HUES48 (cell line): ENCODE measurements at regions not wholly inside any gene's neighbourhood (a gene's known extent, or its start where the extent isn't known, plus 50 kb on each side); places are given as distances from the start of the nearest gene placed in this dataset.

Source experiments
- H3K27ac ChIP-seq: one replicate; pipeline ENCODE4 v1.7.0; 2013; ENCODE audit warnings: low read depth, low read length, inconsistent platforms
- H3K27me3 ChIP-seq: 2 replicates; pipeline ENCODE4 v1.6.1; 2013; ENCODE audit warnings: mild to moderate bottlenecking, low read length; ENCODE audit not compliant: control insufficient read depth, insufficient read depth
- H3K36me3 ChIP-seq: 2 replicates; pipeline ENCODE4 v1.6.1; 2013; ENCODE audit warnings: low read length; ENCODE audit not compliant: control insufficient read depth, insufficient read depth
- H3K4me1 ChIP-seq: 2 replicates; pipeline ENCODE4 v1.6.1; 2013; ENCODE audit warnings: mild to moderate bottlenecking, low read length; ENCODE audit not compliant: control insufficient read depth, insufficient read depth
- H3K4me3 ChIP-seq: 2 replicates; pipeline ENCODE4 v1.5.1; 2013; ENCODE audit warnings: mild to moderate bottlenecking, low read depth, low read length
- H3K9ac ChIP-seq: 2 replicates; pipeline ENCODE4 v1.6.1; 2013; ENCODE audit warnings: mild to moderate bottlenecking, low read depth, low read length, moderate library complexity
- H3K9me3 ChIP-seq: 2 replicates; pipeline ENCODE4 v1.6.1; 2013; ENCODE audit warnings: low read length; ENCODE audit not compliant: control insufficient read depth, insufficient read depth

GRCh38 chr13:21757763-21758162, 86.9 kb downstream of the FGF9 start:
- H3K9ac ChIP-seq, result no peak overlapping the region
- H3K4me3 ChIP-seq, result no peak overlapping the region
- no peaks in the 10 kb centered on the region for H3K36me3 ChIP-seq
- peaks cover 29% of the 10 kb centered on the region for H3K4me1 ChIP-seq
- no peaks in the 10 kb centered on the region for H3K27me3 ChIP-seq
- H3K27ac ChIP-seq, result no peak overlapping the region
- H3K9me3 ChIP-seq, result no peaks in the 10 kb centered on the region

DNA sequence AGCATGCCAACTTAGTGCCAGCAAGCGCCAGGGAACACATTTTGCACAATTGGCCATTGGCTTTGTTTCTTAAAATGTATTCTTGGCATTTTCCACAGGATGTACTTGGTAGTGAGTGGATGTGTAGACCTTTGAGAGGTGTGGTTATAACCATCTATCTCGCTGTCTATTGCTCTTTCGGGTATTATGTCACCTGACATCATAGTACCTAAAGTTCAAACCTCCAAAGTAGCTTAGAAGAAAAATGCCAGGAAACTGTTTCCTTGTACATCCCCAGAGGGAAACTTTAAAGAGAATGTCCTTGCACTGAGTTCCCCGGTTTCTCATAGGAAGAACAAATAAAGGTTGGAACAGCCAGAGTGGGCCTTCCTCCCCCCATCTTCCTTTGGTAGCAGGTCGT, 87.6 kb downstream of the FGF9 start:
- no peak overlapping the region for H3K4me3 ChIP-seq
- no peaks in the 10 kb centered on the region for H3K27me3 ChIP-seq
- H3K9me3 ChIP-seq, result no peaks in the 10 kb centered on the region
- peaks cover 29% of the 10 kb centered on the region for H3K4me1 ChIP-seq
- no peak overlapping the region for H3K27ac ChIP-seq
- H3K36me3 ChIP-seq, result no peaks in the 10 kb centered on the region
- H3K9ac ChIP-seq, result no peak overlapping the region

GRCh38 chr13:21759463-21759862, 88.6 kb downstream of the FGF9 start:
- Histone ChIP-seq H3K4me1 (peaks cover 29% of the 10 kb centered on the region), H3K4me3 (no peak overlapping the region), H3K27me3 (no peaks in the 10 kb centered on the region), H3K27ac (no peak overlapping the region), H3K9ac (no peak overlapping the region), H3K9me3 (no peaks in the 10 kb centered on the region), H3K36me3 (no peaks in the 10 kb centered on the region)

DNA sequence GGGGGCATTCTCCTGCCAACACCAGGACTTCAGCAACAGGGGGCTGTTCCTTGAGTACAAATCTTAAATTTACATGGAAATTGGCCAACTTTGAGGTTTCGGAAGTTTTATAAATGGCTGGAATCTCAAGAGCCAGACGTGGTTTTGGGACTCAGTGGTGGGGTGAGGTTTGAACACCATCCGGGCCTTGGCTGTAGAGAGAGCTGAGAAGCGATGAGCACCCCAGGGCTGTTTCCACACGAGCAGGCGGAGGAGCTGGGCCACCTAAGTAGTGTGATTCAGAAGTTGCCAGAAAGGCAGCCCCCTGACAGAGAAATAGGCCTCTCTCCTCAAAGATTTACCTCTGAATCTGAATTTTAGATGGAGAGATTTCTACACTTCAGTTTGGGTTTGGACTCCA, 89.0 kb downstream of the FGF9 start:
- Histone ChIP-seq H3K27me3 (no peaks in the 10 kb centered on the region), H3K27ac (no peak overlapping the region), H3K4me3 (no peak overlapping the region), H3K4me1 (peaks cover 26% of the 10 kb centered on the region), H3K9me3 (no peaks in the 10 kb centered on the region), H3K36me3 (no peaks in the 10 kb centered on the region), H3K9ac (no peak overlapping the region)

DNA sequence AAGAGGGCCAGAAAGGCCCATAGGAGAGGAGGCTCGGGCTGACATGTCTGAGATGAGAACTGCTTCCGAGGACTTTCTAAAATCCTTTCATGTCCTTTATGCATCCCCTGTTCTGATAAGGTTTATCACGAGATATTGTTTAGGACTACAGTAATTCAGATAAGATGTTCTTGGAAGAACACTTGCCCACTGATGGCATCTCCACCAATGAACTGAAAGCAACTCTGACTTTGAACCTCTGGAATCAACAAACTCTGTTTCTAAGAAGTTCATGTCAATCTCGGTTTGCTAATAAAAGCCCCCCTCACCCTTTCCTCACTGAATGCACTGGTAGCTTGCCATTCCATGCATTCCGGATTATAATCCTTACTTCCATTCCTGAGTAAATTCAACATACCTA, 90.9 kb downstream of the FGF9 start:
- Histone ChIP-seq H3K9ac (no peak overlapping the region), H3K4me1 (peaks cover 12% of the 10 kb centered on the region; the same call in 1 of the 2 replicates), H3K27me3 (no peaks in the 10 kb centered on the region), H3K9me3 (no peaks in the 10 kb centered on the region), H3K27ac (no peak overlapping the region), H3K36me3 (no peaks in the 10 kb centered on the region), H3K4me3 (no peak overlapping the region)

- Histone ChIP-seq H3K9me3 (no peaks in the 10 kb centered on the region), H3K4me3 (no peak overlapping the region), H3K4me1 (peaks cover 12% of the 10 kb centered on the region; the same call in 1 of the 2 replicates), H3K36me3 (no peaks in the 10 kb centered on the region), H3K9ac (no peak overlapping the region), H3K27ac (no peak overlapping the region), H3K27me3 (no peaks in the 10 kb centered on the region)
Measured at GRCh38 chr13:21762512-21762911, 91.6 kb downstream of the FGF9 start.

- H3K4me1 ChIP-seq, result no peaks in the 10 kb centered on the region
- no peak overlapping the region for H3K4me3 ChIP-seq
- H3K27ac ChIP-seq, result no peak overlapping the region
- no peaks in the 10 kb centered on the region for H3K9me3 ChIP-seq
- H3K36me3 ChIP-seq, result no peaks in the 10 kb centered on the region
- H3K9ac ChIP-seq, result no peak overlapping the region
- no peaks in the 10 kb centered on the region for H3K27me3 ChIP-seq
Measured at GRCh38 chr13:21767032-21767431, 96.2 kb downstream of the FGF9 start.

GRCh38 chr13:21771075-21771474, 100.2 kb downstream of the FGF9 start:
- H3K27me3 ChIP-seq, result no peaks in the 10 kb centered on the region
- no peak overlapping the region for H3K4me3 ChIP-seq
- H3K9ac ChIP-seq, result no peak overlapping the region
- H3K27ac ChIP-seq, result no peak overlapping the region
- no peaks in the 10 kb centered on the region for H3K36me3 ChIP-seq
- H3K9me3 ChIP-seq, result no peaks in the 10 kb centered on the region
- no peaks in the 10 kb centered on the region for H3K4me1 ChIP-seq

- H3K36me3 ChIP-seq, result no peaks in the 10 kb centered on the region
- no peaks in the 10 kb centered on the region for H3K27me3 ChIP-seq
- H3K4me3 ChIP-seq, result no peak overlapping the region
- no peak overlapping the region for H3K27ac ChIP-seq
- no peak overlapping the region for H3K9ac ChIP-seq
- no peaks in the 10 kb centered on the region for H3K9me3 ChIP-seq
- no peaks in the 10 kb centered on the region for H3K4me1 ChIP-seq
Measured at GRCh38 chr13:21777166-21777565, 106.3 kb downstream of the FGF9 start.

DNA sequence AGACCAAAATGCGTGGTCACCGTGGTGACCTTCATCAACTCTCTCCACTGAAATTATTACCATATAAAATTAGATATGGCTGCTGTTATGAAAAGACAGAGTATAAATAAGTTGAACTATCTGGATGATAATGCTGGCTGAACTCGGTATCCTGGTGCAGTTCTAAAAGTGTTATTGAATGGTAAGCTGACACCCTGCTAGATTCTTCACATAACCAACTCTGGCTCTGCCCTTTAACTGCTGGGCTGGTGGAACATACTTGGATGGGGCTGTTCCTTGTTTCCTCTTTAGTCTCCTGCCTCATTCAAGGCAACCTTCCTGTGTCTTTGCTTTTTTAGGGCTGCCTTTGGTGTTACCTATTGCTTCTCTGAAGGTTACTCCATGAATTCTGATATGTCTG, 106.9 kb downstream of the FGF9 start:
- Histone ChIP-seq H3K4me1 (no peaks in the 10 kb centered on the region), H3K9me3 (no peaks in the 10 kb centered on the region), H3K27me3 (no peaks in the 10 kb centered on the region), H3K27ac (no peak overlapping the region), H3K36me3 (no peaks in the 10 kb centered on the region), H3K9ac (no peak overlapping the region), H3K4me3 (no peak overlapping the region)

DNA sequence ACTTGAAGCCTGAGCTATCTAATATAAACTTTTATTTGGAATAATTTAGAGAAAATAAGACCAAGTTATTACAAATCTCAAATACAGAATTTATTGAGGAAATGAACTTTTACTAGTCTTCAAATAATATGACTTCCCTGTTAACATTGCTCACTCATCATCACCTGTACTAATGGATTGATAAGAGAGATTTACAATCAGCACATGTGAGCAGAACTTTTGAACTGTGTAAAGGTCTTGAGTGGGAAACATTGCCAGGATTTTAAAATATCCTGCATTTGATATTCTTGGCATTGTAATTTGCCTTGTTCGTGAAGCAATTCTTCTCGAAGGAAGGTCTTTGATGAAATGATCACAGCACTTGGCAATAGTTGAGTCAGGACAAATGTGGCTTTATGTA, 111.9 kb downstream of the FGF9 start:
- Histone ChIP-seq H3K9ac (no peak overlapping the region), H3K36me3 (no peaks in the 10 kb centered on the region), H3K27me3 (no peaks in the 10 kb centered on the region), H3K9me3 (no peaks in the 10 kb centered on the region), H3K27ac (no peak overlapping the region), H3K4me1 (no peaks in the 10 kb centered on the region), H3K4me3 (no peak overlapping the region)

GRCh38 chr13:21785990-21786389, 115.1 kb downstream of the FGF9 start:
- no peaks in the 10 kb centered on the region for H3K4me1 ChIP-seq

More at GRCh38 chr13:21785990-21786389, 115.1 kb downstream of the FGF9 start:
- Histone ChIP-seq H3K9me3 (no peaks in the 10 kb centered on the region), H3K36me3 (no peaks in the 10 kb centered on the region), H3K9ac (no peak overlapping the region), H3K27ac (no peak overlapping the region), H3K27me3 (no peaks in the 10 kb centered on the region), H3K4me3 (no peak overlapping the region)
